Heart right ventricle (tissue), 16 donors: ENCODE measurements at regions not wholly inside any gene's neighbourhood (a gene's known extent, or its start where the extent isn't known, plus 50 kb on each side); places are given as distances from the start of the nearest gene placed in this dataset.

Source experiments
- ATAC-seq, 8 donors: fragments of 200-7000 bp; cut with Tn5 transposase; one replicate each; pipeline ENCODE4 v1.9.1; 2020; ENCODE audit warnings: mild to moderate bottlenecking in 8 of 8, moderate library complexity in 8 of 8, moderate number of reproducible peaks in 1 of 8
- DNase-seq, 2 donors: peaks; one replicate each; pipeline ENCODE4 v3.0.0-alpha.2; 2020
- H3K27ac ChIP-seq, 10 donors: fragments of 200-600 bp; sonication (generic) in 2 of 10; one replicate each; pipeline versions ENCODE4 v1.5.0 to v1.8.0; 2020 to 2022; ENCODE audit warnings: mild to moderate bottlenecking in 3 of 10
- H3K27me3 ChIP-seq, 7 donors: fragments of 200-600 bp; one replicate each; pipeline ENCODE4 v1.8.0; 2021 to 2022; ENCODE audit warnings: mild to moderate bottlenecking in 2 of 7
- H3K36me3 ChIP-seq, 9 donors: fragments of 200-600 bp; sonication (generic) in 1 of 9; one replicate each; pipeline versions ENCODE4 v1.5.0 to v1.8.0; 2020 to 2022; ENCODE audit warnings: mild to moderate bottlenecking in 2 of 9
- H3K4me1 ChIP-seq, 9 donors: fragments of 200-600 bp; sonication (generic) in 1 of 9; one replicate each; pipeline versions ENCODE4 v1.5.0 to v1.8.0; 2020 to 2022; ENCODE audit warnings: mild to moderate bottlenecking in 4 of 9
- H3K4me3 ChIP-seq, 10 donors: fragments of 200-600 bp; sonication (generic) in 2 of 10; one replicate each; pipeline versions ENCODE4 v1.5.0 to v1.8.0; 2020 to 2022; ENCODE audit warnings: mild to moderate bottlenecking in 7 of 10, moderate library complexity in 2 of 10
- H3K9me3 ChIP-seq, 11 donors: fragments of 200-600 bp in 10 of 11; sonication (generic) in 2 of 11; one replicate each; pipeline versions ENCODE4 v1.5.0 to v1.8.0; 2013 to 2022; ENCODE audit warnings: mild to moderate bottlenecking in 2 of 11, control low read depth in 1 of 11, moderate library complexity in 1 of 11
- CTCF ChIP-seq, 9 donors: fragments of 200-600 bp; sonication (generic) in 2 of 9; IDR thresholded peaks; one replicate each; pipeline versions ENCODE4 v1.5.0 to v1.8.0; 2021 to 2022; ENCODE audit warnings: antibody characterized with exemption in 9 of 9, mild to moderate bottlenecking in 5 of 9, moderate library complexity in 1 of 9
- WGBS, 2 donors: extraction: QIAGEN DNeasy Blood & Tissue Kit; methylation state at CpG; one replicate each; pipeline ENCODE4 v1.1.7; 2013; ENCODE audit warnings: inconsistent platforms in 1 of 2; 5-methylcytosine and 5-hydroxymethylcytosine counted together
- intact Hi-C, 10 donors: fragments of 100-400 bp; cut with DNase I; formaldehyde crosslinking; loops; one replicate each; pipeline versions ENCODE4 v1.11.1 to v1.14.2; 2022
- donor health status: Arrhythmogenic right ventricular cardiomyopathy.
- donor health status: ischemic (EF 13 %, LVEDD 7.1; RV severe dilation, severe dysfunction).
- donor health status: healthy with polysubstance abuse.
- donor health status: DM: no; HTN: yes; CAD: no.
- donor health status: DM: no; HTN: no; CAD: no.
- donor health status: ischemic (EF 25% LVEDD 6.9; RV normal size, moderate dysfunction).
- donor health status: ischemic (EF 25% LVEDD 5.7; RV mildly dilated, moderate dysfunction).
- donor health status: healthy.
- donor health status: DM: yes; HTN: yes; CAD: no.
- donor health status: Ischemic cardiomyopathy.
- donor health status: ischemic (EF 35%, LVEDD 5.7; RV mildly dilated, moderate dysfunction).
- donor health status: nonischemic (EF 11% LVEDD 7.7; RV severe dilation, severe dysfunction).
- donor health status: DM: yes; HTN: yes; CAD: no.
- donor health status: PGD.
- donor health status: ischemic (EF 29% LVEDD 5.4; RV normal size, mild dysfunction).
- donor health status: nonischemic (EF 23%, LVEDD 6.1; RV moderate dilation, normal function).

GRCh38 chr13:73945382-73945781 lies 188.8 kb downstream of the KLF12 start:
- no peak for DNase-seq
- no peaks in the 10 kb centered on the region for H3K27me3 ChIP-seq
- intact Hi-C loops: loop anchor here in 5 of 10 donors (5.0 to 10.0 kb wide), 3 partner anchors 187 to 1272 kb away; partner anchors contain the start of gene KLF12 (in 5 of the 5)
- no peaks in the 10 kb centered on the region for H3K9me3 ChIP-seq
- peak in 7 of 9 donors; percentile 9 to 45 (median 30) for TF ChIP-seq CTCF (IDR thresholded peaks at IDR 0.05)
- H3K4me1 ChIP-seq: peaks cover 2 to 49% (median 40%) of the 10 kb centered on the region in 9 donors
- peak overlapping the region in 7 of 10 donors; percentile 9 to 62 (median 32) for H3K27ac ChIP-seq
- H3K4me3 ChIP-seq: no peak overlapping the region
- H3K36me3 ChIP-seq: no peaks in the 10 kb centered on the region
- peak in 1 of 8 donors; percentile 13 for ATAC-seq
- WGBS, 2 donors: 58 to 59% methylated on average over 3 of the region's 3 CpGs

DNA sequence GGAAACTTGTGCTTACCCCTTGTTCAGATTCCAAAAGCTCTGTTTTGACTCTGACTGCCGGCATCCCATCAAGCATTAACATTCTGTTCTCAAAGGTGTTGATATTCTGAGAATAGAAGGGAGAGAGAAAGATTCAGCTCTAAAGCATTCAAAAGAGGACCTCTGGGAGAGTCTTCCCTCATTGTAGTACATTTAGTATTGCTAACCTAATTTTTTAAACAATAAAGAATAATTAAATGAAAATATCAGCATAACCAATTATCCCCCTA lies 190.3 kb downstream of the KLF12 start:
- peaks cover 6 to 49% (median 31%) of the 10 kb centered on the region in 9 donors for H3K4me1 ChIP-seq
- TF ChIP-seq CTCF (IDR thresholded peaks at IDR 0.05): no peak
- no peaks in the 10 kb centered on the region for H3K36me3 ChIP-seq
- intact Hi-C loops: loop anchor here in 4 of 10 donors (5.0 to 10.0 kb wide), 2 partner anchors 188 to 191 kb away; partner anchors contain the start of gene KLF12 (in 4 of the 4)
- H3K27me3 ChIP-seq: no peaks in the 10 kb centered on the region
- no peaks in the 10 kb centered on the region for H3K9me3 ChIP-seq
- H3K27ac ChIP-seq: peak overlapping the region in 6 of 10 donors; percentile 13 to 54 (median 32)
- no peak overlapping the region for H3K4me3 ChIP-seq
- no peak for DNase-seq
- ATAC-seq: peak in 2 of 8 donors; percentile 17 to 56
- 21 to 51% methylated on average over 1 of the region's 1 CpG for WGBS, 2 donors

DNA sequence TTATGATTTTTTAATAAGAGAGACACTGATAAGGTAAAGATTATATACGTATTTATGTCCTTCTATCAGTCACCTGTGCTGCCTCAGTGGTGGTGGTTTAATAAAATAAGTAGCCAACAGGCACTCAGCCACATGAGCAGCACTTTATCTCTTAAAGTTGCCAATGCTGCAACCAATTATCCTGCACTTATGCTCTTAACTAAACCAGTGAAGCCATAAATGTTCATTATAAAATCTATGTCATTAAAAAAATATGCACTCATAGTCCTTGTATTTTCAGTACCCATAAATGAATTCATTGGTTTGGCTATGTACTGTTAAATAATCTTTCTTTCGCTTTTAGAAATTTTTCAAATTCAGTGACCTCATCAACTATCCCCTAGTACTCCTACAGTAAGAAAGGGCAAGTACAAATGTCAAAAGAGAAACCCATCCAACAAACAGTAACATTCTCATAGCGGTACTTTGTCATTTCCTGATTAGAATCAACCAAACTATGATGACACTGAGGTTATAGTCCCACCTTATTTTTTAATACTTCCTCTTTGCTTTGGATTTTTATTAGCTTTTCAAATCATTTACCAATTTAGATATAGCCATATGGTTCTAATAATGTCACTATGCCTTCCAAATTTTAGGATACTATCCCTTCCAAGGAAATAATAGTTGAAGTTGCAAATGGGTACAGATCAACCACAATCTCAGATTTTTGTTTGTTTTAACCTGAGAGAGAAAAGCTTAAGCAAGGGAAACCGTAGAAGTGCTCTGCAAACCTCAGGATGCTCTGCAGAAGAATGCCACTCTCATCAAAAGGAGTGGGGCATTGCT lies 190.9 kb downstream of the KLF12 start:
- Histone ChIP-seq H3K27ac (peak overlapping the region in 6 of 10 donors; percentile 13 to 54 (median 29)), H3K27me3 (no peaks in the 10 kb centered on the region), H3K36me3 (no peaks in the 10 kb centered on the region), H3K4me3 (no peak overlapping the region), H3K4me1 (peaks cover 6 to 55% (median 31%) of the 10 kb centered on the region in 9 donors), H3K9me3 (no peaks in the 10 kb centered on the region)
- TF ChIP-seq CTCF (IDR thresholded peaks at IDR 0.05): no peak
- intact Hi-C loops: loop anchor here in 4 of 10 donors (5.0 to 10.0 kb wide), 2 partner anchors 189 to 191 kb away; partner anchors contain the start of gene KLF12 (in 4 of the 4)
- ATAC-seq (peak in 1 of 8 donors; percentile 21), DNase-seq (no peak)
- WGBS, 2 donors: 62 to 66% methylated on average over 4 of the region's 4 CpGs

DNA sequence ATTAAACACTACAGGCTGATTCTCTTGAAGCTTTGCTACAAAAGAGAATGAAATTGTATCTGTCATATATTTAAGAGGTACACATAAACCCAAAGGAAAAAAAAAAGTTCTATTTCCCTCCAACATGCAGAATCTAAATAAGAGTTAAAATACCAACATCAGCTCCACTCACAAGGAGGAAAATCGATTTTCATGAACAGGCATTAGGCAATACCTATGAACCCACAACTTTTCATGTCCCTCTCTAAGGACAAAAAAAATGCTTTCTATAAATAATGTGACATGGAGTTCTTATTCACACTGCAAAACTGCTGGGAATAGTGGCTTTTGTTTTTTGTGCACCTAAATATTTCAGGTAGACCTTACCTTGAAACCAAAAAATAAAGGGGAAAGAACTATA lies 192.5 kb downstream of the KLF12 start:
- Histone ChIP-seq H3K27me3 (no peaks in the 10 kb centered on the region), H3K36me3 (no peaks in the 10 kb centered on the region), H3K4me3 (no peak overlapping the region), H3K27ac (no peak overlapping the region), H3K4me1 (peaks cover 6 to 61% (median 31%) of the 10 kb centered on the region in 9 donors), H3K9me3 (no peaks in the 10 kb centered on the region)
- TF ChIP-seq CTCF (IDR thresholded peaks at IDR 0.05): no peak
- intact Hi-C loops: loop anchor here in 4 of 10 donors (5.0 to 10.0 kb wide), 2 partner anchors 191 to 193 kb away; partner anchors contain the start of gene KLF12 (in 4 of the 4)
- WGBS, 2 donors: 87 to 98% methylated on average over 1 of the region's 1 CpG
- no peak for DNase-seq
- no peak for ATAC-seq
